GM23338 (cell line): ENCODE measurements at regions not wholly inside any gene's neighbourhood (a gene's known extent, or its start where the extent isn't known, plus 50 kb on each side); places are given as distances from the start of the nearest gene placed in this dataset.

Source experiments
- ATAC-seq: fragments of 200-7000 bp; cut with Tn5 transposase; 3 replicates; pipeline ENCODE4 v1.9.1; 2020
- DNase-seq: peaks from one replicate; pipeline ENCODE4 v3.0.0-alpha.2; 2015; ENCODE audit warnings: low spot score
- H2AFZ ChIP-seq: fragments of 200-600 bp; sonication (generic); 2 replicates; pipeline ENCODE4 v1.8.0; 2016; ENCODE audit warnings: antibody characterized with exemption, mild to moderate bottlenecking, moderate library complexity
- H3F3A ChIP-seq: fragments of 200-600 bp; sonication (generic); replicated peaks from 2 replicates; pipeline ENCODE4 v1.8.0; 2017; ENCODE audit warnings: antibody characterized with exemption, mixed run types, low read depth
- H3K27ac ChIP-seq: fragments of 200-600 bp; sonication (generic); 2 replicates; pipeline ENCODE4 v1.6.1; 2016; ENCODE audit warnings: low read depth
- H3K27me3 ChIP-seq: fragments of 200-600 bp; sonication (generic); 2 replicates; pipeline ENCODE4 v1.8.0; 2016; ENCODE audit warnings: mild to moderate bottlenecking, mixed run types, moderate library complexity; ENCODE audit not compliant: insufficient read depth
- H3K36me3 ChIP-seq: fragments of 200-600 bp; sonication (generic); 2 replicates; pipeline ENCODE4 v1.8.0; 2016; ENCODE audit warnings: mild to moderate bottlenecking; ENCODE audit not compliant: insufficient read depth
- H3K4me1 ChIP-seq: fragments of 200-600 bp; sonication (generic); 2 replicates; pipeline ENCODE4 v1.8.0; 2016; ENCODE audit warnings: mild to moderate bottlenecking, moderate library complexity; ENCODE audit not compliant: insufficient read depth
- H3K4me2 ChIP-seq: fragments of 200-600 bp; sonication (generic); 2 replicates; pipeline ENCODE4 v1.7.1; 2017; ENCODE audit warnings: mixed run types
- H3K4me3 ChIP-seq: fragments of 200-600 bp; sonication (generic); 2 replicates; pipeline ENCODE4 v1.6.1; 2016; ENCODE audit warnings: mixed run types
- H3K79me2 ChIP-seq: fragments of 200-600 bp; sonication (generic); replicated peaks from 2 replicates; pipeline ENCODE4 v1.8.0; 2017; ENCODE audit warnings: mild to moderate bottlenecking; ENCODE audit not compliant: insufficient read depth
- H3K9me2 ChIP-seq: fragments of 200-600 bp; sonication (generic); 2 replicates; pipeline ENCODE4 v1.8.0; 2017; ENCODE audit not compliant: insufficient read depth
- H4K20me1 ChIP-seq: fragments of 200-600 bp; sonication (generic); replicated peaks from 2 replicates; pipeline ENCODE4 v1.8.0; 2017; ENCODE audit warnings: mild to moderate bottlenecking; ENCODE audit not compliant: insufficient read depth
- H3K27ac Mint-ChIP-seq: 2 replicates; pipeline ENCODE4 v1.8.0; 2020; ENCODE audit warnings: inconsistent platforms, mild to moderate bottlenecking, moderate library complexity, mixed read lengths
- H3K27me3 Mint-ChIP-seq: 3 replicates; pipeline ENCODE4 v1.8.0; 2022; ENCODE audit warnings: low read depth, mild to moderate bottlenecking, moderate library complexity, mixed read lengths, inconsistent platforms; ENCODE audit not compliant: insufficient read depth, poor library complexity
- H3K36me3 Mint-ChIP-seq: 3 replicates; pipeline ENCODE4 v1.8.0; 2021; ENCODE audit warnings: low read depth, mild to moderate bottlenecking, inconsistent platforms, moderate library complexity, mixed read lengths
- H3K4me1 Mint-ChIP-seq: 3 replicates; pipeline ENCODE4 v1.8.0; 2020; ENCODE audit warnings: mild to moderate bottlenecking, inconsistent platforms, mixed read lengths
- H3K4me3 Mint-ChIP-seq: 3 replicates; pipeline ENCODE4 v1.8.0; 2021; ENCODE audit warnings: moderate library complexity, mild to moderate bottlenecking, inconsistent platforms, mixed read lengths
- H3K9me3 Mint-ChIP-seq: 3 replicates; pipeline ENCODE4 v1.8.0; 2020; ENCODE audit warnings: moderate library complexity, mild to moderate bottlenecking, inconsistent platforms, mixed read lengths
- CTCF ChIP-seq, 2 experiments: fragments of 200-600 bp in 1 of 2; sonication (generic) in 1 of 2; conservative IDR thresholded peaks; 2 replicates each; pipeline versions ENCODE4 v1.5.1 to v1.6.1; 2016 to 2017; ENCODE audit warnings: antibody characterized with exemption in 2 of 2, low read depth in 2 of 2, mild to moderate bottlenecking in 2 of 2, moderate library complexity in 1 of 2
- EZH2 ChIP-seq: fragments of 200-600 bp; sonication (generic); IDR thresholded peaks from one replicate; pipeline ENCODE4 v1.8.0; 2017; ENCODE audit warnings: antibody characterized with exemption, mild to moderate bottlenecking, low read depth; ENCODE audit not compliant: unreplicated experiment
- STAT1 ChIP-seq: IDR thresholded peaks from one replicate; pipeline ENCODE4 v1.6.1; 2016; ENCODE audit warnings: antibody characterized with exemption; ENCODE audit not compliant: unreplicated experiment
- ZNF462 ChIP-seq: fragments of 250-450 bp; sonication (Bioruptor Pico); IDR thresholded peaks from 2 replicates; pipeline ENCODE4 v1.5.0; 2020; ENCODE audit warnings: mild to moderate bottlenecking, moderate library complexity

GRCh38 chr2:176619504-176619903 is 350.3 kb downstream of the MTX2 start:
- Histone ChIP-seq H3F3A (no peaks in the 10 kb centered on the region), H3K27me3 (no peaks in the 10 kb centered on the region), H2AFZ (peak overlapping the region; percentile 34; the same call in 1 of the 2 replicates), H3K36me3 (no peaks in the 10 kb centered on the region), H3K79me2 (no peaks in the 10 kb centered on the region), H3K4me1 (no peaks in the 10 kb centered on the region), H3K4me3 (no peak overlapping the region), H3K27ac (no peak overlapping the region), H3K4me2 (no peak overlapping the region), H3K9me2 (peaks cover 5% of the 10 kb centered on the region; the same call in 1 of the 2 replicates), H4K20me1 (no peaks in the 10 kb centered on the region)
- TF ChIP-seq CTCF (conservative IDR thresholded peaks at IDR 0.05; ENCODE audit: low read depth in 2 of 2) (no peak), ZNF462 (CRISPR knock-in tag) (no peak)
- H3K9me3 Mint-ChIP-seq, result no peaks in the 10 kb centered on the region
- no peak overlapping the region for H3K4me3 Mint-ChIP-seq
- no peak for DNase-seq
- no peak for ATAC-seq
- no peaks in the 10 kb centered on the region for H3K4me1 Mint-ChIP-seq
- H3K27me3 Mint-ChIP-seq, result peaks cover 2% of the 10 kb centered on the region
- no peaks in the 10 kb centered on the region for H3K36me3 Mint-ChIP-seq
- H3K27ac Mint-ChIP-seq, result no peak overlapping the region

- H4K20me1 ChIP-seq, result no peaks in the 10 kb centered on the region
- Mint-ChIP-seq H3K9me3 (no peaks in the 10 kb centered on the region), H3K27me3 (peaks cover 2% of the 10 kb centered on the region), H3K27ac (no peak overlapping the region), H3K36me3 (no peaks in the 10 kb centered on the region), H3K4me1 (no peaks in the 10 kb centered on the region), H3K4me3 (no peak overlapping the region)
- no peak overlapping the region for H3K27ac ChIP-seq
- no peaks in the 10 kb centered on the region for H3K4me1 ChIP-seq
- H3K4me2 ChIP-seq, result no peak overlapping the region
- H3K4me3 ChIP-seq, result no peak overlapping the region
- no peaks in the 10 kb centered on the region for H3K36me3 ChIP-seq
- no peak for ATAC-seq
- DNase-seq, result no peak
- H3K79me2 ChIP-seq, result no peaks in the 10 kb centered on the region
- H3K27me3 ChIP-seq, result no peaks in the 10 kb centered on the region
- H3F3A ChIP-seq, result no peaks in the 10 kb centered on the region
- no peak for TF ChIP-seq EZH2
- TF ChIP-seq STAT1, result no peak
- peaks cover 5% of the 10 kb centered on the region; the same call in 1 of the 2 replicates for H3K9me2 ChIP-seq
- H2AFZ ChIP-seq, result peak overlapping the region; percentile 59; the same call in 1 of the 2 replicates
Measured at GRCh38 chr2:176621350-176621749, 352.1 kb downstream of the MTX2 start.
